HG02885 (cell line): ENCODE measurements at regions not wholly inside any gene's neighbourhood (a gene's known extent, or its start where the extent isn't known, plus 50 kb on each side); places are given as distances from the start of the nearest gene placed in this dataset.

Experiments used
- ATAC-seq: cut with Tn5 transposase; IDR thresholded peaks from one replicate; pipeline ENCODE4 v1.9.1; 2021; ENCODE audit warnings: mild to moderate bottlenecking; ENCODE audit not compliant: unreplicated experiment, poor library complexity

DNA sequence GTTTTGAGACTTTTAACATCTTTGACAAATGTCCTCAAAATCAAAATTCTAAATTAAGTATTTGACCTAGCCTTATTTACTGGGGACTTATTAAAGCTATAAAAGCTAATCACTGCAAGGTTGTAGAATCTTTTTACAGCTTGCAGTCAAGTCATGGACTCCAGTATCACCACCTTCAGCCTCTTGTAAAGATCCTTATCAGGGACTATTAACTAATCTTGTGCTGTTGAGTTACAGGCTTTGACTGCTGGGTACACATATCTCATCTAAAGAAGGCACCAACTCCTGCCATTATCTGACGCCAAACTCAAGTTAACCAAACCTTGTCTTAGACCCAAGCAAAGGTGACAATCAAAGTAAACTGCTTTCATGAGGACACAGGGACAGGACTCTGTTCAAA is 621.0 kb upstream of the IGFBP3 start:
- no peak for ATAC-seq

DNA sequence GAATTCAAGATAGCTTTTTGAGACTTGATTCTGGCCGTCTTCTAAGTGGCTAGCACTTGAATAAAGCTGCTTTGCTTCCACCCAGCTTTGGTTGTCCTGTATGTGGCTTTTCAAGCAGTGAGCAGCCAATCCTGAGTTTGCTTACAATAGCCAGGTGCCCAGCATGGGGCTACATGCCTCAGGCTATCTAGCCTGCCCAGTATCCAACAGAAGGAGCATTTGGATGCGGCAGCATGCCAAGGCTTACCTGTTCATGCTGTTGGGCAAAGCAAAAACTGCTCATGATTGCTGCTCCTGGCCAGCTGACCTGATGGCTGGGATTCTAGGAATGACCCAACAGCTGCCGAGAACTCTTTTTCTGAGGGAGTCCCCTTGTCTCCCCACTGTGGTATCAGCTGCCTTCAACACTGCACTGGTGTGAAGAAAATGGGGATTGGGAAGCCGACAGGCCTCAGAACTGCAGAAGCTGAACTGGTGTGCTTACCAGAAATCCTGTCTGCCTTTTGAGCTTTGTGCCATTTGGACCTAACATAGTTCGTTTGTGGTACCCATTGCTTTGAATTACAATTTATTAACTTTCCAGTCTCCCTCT is 618.9 kb upstream of the IGFBP3 start:
- no peak for ATAC-seq

DNA sequence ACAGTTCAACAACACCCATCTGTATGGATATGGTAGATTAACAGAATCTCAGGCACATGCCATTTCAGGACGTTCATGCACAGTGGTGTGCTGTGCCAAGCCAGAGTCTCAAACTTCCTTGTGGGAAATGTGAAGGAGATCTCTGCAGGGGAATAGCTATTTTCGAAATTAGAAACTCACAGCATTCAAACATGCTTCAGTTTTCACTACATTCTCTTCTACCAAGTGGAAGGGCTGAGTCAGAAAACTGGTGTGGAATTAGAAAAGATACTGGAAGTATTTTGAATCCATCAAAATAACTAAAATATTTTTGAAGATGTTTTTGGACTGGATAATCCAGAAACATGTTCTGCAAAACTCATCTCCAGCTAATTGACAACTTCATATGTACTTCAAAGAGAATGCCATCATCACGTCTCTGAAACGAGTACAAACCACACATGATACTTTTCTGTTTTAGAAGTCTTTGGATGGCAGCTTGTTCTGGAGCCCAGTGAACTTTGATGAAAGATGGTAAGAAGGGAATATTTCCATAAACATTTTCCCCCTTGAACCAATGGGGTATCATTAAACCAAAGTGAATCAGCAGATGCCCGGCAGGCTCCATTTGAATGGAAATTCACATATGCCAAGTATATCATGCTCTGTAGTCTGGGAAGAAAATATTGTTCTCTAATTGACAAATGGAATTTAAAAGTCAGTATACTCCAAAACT is 616.3 kb upstream of the IGFBP3 start:
- ATAC-seq: no peak

DNA sequence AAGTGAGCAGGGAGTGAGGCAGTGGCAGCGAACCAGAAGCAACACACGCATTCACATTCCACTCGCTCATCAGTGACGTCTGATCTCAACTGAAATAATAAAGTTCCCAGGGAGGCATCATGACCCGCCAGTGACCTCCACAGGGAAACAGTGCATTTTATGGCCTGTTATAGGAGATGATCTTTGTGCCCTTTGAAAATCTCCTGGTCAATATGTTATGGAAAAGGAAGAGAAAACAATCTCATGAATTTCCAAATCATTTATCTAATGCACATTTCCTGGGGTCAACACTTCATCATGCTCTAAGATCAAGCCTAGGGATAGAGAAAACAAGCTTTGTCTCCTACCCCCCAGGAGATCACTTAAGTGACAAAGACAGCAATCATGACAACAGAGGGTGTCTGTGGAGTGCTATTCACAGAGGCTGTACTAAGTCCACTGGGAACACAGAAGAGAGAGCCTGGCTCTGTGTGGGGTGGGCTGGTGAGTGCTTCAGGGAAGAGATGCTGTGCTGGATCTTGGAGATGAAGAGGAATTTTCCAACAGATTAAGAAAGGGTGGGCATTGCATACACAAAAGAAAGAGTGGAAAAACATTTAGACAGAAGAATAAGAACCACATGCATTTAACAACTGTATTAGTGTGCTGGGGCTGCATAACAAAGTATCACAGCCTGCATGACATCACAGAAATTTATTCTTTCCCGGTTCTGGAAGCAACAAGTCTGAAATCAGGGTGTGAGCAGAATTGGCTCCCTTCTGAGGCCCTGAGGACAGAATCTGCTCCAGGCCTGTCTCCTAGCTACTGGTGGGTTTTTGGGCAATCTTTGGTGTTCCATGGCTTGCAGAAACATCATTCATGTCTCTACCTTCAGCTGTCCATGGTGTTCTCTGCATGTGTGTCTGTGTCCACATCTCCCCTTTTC is 613.9 kb upstream of the IGFBP3 start:
- ATAC-seq: no peak

DNA sequence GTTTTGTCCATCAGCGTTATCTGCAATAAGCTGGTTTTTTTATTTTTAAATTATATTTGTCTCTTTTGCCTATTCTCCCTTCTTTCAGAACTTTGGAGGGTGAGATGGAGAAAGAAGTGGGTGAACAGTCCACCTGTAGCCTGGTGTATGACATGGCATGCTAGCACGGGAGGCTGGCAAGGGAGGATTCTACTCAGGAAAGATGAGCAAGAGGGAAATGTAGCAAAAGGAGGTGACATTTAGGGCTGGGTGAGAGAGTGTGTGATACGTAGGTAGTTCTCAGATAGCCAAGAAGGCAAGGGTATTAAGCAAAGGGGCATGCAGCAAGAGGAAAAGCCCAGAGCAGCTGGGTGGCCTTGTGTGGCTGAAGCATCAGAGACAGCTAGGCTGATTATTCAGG is 612.9 kb upstream of the IGFBP3 start:
- no peak for ATAC-seq

DNA sequence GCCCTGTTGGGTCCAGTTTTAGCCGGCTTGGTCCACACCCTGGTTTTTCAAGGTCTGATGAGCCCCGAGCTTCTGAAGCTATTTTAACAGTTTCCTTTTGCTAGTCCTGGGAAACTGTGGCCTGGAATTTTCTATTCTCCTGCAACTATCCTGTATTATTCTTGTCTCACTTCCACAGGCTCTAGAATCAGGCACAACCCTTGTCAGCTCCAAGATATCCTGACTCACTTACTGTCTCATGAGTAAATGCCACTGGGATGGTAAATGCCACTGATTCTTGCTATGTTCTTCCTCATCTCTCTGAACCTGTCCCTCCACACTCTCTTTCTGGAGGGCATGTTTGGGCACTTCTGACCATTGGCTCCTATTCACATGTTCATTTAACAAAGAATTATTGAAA is 611.5 kb upstream of the IGFBP3 start:
- ATAC-seq: no peak

DNA sequence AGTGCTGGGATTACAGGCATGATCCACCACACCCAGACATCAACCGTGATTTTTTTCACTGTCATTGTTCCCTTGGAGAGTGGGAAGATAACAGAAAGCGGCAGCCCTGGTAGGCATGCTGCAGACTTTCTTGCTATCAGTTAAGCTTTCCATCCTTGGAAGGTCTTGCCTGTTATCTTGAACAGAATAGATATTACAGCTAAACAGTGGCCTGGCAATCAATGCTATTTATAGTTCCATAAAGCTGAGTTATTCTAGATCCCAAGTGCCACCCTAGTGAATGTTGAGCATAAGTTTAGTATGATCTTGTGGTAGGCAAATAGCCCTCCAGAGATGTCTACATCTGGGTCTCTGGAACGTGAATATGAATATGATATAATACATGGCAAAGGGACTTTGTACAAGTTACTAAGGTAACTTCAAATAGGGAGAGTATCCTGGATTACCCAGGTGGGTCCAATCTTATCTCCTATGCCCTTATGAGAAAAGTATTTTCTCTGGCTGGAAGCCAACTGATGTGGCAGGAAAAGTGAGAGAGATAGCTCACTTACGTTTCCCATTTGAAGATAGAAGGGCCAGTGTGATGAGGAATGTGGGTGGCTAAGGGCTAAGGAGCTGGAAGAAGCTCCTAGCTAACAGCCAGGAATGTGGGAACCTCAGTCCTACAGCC is 609.1 kb upstream of the IGFBP3 start:
- ATAC-seq: no peak

DNA sequence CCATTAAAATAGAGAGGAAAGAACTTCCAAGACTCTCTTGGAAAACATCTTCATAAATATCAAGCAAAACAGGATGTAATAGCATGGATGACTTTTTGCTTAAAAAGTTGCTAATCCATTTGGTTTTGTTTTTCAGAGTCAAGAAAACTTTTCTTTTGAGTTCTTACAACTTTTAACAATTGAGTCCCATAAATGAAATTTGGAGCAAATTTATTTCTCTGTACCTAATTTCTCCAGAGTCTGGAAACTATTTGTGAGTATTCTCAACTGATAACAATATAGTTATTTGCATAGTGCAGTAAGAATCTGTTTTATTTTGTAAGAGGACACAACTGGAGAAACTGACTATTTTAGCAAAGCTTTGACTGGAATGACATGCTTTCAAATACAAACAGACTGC is 606.3 kb upstream of the IGFBP3 start:
- no peak for ATAC-seq

DNA sequence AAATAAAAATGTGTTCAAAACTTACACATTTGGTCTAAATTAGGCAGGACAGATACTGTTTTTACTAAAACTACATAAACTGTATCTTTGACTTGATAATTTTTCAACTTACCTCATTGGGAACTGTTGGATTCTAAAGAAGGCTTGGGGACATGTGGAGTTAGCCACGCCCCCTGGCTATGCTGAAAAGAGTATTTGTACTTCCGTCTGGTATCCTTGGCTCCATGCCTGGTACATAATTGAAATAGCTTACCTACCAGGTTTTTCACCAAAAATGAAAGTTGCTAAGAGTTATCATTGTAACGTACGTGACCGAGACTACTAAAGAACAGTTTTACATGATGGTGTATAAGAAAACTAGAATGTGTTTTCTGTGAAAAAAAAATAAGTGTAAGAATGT is 604.8 kb upstream of the IGFBP3 start:
- ATAC-seq: no peak

DNA sequence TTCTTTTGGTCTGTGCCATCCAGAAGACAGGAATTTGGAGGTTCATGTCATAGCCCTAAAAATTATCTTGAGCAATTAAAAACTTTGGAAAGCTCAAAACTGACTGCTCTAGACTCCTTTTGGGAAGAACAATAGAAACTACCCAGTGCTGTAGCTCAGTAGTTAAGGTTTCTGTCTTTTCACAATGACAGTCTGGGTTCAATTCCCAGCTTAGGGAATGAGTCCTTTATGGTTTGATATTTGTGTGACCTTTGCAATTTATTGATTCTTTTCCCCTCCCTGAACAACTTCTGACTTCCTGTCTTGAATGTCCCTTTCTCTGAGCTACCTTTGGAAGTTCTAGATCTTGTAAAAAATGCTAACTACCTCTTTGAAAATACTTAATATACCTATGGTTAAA is 603.3 kb upstream of the IGFBP3 start:
- ATAC-seq: no peak

DNA sequence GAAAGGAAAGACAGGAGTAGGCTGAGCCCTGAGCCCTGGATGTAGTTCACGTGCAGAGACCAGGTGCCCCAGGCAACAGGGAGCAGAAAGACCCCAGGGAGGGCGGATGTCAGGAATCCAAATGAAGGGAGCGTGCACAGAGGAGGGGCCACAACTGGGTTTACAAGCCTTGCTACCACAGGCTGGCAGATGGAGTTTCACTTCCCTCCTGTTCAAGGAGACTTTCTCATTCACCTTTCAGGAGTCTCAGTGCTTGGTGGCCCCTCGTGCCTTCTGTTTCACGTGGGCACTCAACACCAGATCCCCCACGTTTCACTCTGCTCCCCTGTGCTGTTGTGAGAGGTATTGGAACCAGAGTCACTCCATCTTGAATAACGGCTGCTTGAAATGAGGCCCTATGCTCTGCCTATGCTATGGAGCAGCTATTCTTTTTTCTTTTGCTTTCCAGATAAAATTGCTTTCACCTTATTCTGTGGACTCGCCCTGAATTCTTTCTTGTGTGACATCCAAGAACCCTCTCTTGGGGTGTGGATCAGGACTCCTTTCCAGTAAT is 601.4 kb upstream of the IGFBP3 start:
- no peak for ATAC-seq

DNA sequence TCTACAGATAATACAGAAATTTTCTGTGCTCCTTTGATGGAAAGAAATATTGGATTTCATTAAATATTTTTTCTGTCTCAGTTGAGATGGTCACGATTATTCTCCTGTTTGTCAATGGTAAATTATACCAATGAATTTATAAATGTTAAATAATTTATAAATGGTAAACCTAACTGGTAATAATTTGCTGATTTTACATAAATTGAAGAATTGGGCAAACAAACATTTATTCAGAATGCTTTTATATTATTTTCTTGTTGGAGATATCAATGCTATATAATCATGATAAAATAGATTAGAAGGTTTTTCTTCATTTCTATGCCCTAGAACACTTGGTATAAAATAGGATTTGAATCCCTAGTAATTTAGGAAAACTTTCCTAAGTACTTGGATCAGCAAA is 597.6 kb upstream of the IGFBP3 start:
- ATAC-seq: no peak

DNA sequence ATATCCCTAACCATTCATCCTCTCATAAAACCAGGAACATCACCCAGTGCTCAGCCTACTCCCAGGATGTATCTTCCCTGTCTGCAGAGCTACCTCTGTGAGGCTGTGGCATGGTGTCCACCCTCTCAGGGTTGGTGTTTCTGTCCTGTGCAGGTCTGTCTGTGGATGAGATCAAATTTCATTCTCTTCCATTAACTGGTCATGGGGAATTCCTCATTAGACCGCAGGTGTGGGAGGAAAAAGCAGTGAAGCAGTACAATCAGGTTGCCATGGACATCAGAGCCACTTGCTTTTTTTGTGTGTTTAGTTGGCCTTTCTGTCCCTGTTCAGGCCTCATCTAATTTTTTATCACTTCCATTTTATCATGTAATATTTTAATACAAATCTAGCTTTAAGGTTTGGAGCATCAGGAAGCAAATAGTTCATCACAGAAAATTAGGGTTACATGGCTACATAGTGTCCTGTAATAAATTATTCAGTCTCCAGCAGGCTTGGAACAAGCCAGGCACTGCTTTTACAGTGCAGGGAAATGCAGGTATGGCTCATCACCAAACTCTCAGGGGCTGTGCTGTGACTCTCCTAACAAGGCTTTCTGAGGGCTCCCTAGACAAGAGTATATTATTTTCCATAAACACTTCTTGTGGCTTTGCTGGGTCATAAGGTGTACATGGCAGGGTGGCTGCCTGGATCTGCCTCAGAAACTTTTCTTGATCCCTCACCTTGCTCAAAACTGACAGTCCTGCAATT is 594.9 kb upstream of the IGFBP3 start:
- ATAC-seq: no peak

DNA sequence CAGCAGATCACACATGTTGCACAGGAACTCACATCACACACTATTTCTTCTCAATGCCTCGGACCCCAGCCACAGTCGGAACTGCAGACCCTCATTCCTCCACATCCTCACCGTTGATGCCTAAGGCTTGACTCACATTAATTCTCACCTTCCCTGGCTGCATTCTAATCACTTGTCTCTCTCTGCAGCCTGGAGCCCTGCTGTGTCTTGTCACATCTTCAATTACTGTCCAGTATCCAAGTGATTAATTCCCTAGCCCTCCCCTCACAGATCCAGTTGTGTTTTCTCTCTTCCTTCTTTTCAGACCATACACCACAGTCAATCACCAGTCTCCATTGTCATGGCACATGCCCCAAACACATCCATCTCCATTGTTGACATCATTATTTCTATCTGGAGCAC is 592.4 kb upstream of the IGFBP3 start:
- no peak for ATAC-seq

DNA sequence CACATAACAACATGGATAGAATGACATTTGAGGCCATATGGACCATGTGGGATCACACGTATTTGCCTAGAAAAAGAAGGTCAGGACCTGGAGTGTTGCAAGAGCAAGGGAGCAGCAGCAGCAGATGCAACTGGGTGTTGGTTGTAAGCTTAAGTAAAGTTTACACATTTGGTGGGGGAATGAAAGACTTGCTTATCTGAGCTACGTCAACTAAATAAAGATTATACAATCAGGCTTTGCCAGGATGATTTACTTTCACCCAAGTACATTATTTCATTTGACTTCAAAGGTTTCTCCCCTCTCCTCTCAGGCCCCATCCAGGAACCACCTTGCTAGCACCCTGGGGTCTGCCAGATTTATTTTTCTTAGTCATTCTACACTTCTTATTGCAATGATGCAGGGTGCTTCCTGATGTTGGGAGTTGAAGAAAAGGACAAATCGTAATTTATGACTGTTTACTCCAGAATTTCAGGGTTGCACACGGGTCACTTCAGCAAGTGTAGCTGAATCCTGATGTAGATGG is 591.9 kb upstream of the IGFBP3 start:
- ATAC-seq: no peak

DNA sequence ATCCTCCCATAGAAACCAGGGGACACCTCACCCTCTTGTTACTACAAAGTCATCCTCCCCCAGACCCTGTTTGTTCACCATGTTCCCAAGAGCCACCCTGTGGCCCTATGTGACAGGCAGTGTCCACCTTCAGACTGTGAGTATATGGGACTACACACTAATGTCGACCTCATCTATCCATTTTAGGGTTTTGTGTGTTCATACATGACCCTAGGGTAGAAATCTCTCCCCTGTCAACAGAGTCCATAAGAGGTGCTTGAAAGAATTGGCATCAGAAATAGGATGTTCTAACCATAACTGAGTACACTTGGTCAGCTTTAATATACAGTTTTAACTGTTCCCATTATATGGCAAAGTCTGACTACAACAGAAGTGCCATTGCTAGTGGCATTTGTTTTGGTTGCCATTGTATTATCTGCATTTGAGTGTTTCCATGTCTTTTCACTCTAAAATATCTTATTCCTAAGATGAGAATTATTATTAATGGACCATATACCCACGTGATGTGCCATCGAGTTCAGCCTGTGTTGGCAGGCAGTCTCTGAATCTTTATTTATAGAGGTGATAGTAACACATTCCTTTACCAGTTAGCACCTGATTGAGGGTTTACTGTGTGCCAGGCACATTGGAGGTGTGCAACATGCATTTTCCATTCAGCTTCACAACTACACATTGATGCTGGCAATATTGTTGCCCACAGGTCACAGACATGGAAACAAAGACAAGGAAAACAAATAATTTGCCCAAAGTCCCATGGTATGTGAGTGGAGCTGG is 590.6 kb upstream of the IGFBP3 start:
- no peak for ATAC-seq

DNA sequence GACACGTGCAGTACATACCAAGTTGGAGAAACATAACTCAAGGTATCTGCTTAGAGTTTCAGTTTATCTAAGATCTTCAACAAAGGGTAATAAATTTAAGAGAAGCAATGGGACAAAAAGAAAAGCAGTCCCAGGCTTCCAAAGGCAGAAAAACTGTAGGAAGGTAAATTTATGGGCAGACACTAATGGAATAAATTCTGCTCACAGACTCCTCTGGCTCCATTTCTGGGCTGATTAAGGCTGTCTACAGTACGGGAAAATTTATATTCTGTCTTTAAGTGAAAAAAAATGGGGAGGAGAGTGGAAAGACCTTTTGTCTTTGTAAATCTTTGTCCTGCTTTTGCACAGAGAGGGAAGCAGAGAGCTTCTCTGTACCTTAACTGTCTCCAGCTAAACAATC is 587.5 kb upstream of the IGFBP3 start:
- ATAC-seq: no peak

DNA sequence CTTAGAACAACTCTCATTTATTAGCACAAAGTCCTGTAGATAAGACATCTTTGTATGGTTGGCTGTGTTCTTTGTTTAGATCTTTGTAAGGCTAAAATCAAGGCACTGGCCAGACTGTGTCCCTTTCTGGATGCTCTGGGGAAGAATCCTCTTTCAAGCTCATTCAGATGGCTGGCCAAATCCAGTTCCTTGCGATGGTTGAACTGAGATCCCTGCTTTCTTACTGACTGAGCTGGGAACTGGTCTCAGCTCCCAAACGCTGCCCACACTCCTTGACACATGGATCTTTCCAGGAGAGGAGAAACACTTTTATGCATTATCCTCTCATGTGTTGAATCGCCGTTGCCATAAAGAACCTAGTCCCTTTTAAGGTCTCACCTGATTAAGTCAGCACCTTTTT is 586.5 kb upstream of the IGFBP3 start:
- no peak for ATAC-seq

DNA sequence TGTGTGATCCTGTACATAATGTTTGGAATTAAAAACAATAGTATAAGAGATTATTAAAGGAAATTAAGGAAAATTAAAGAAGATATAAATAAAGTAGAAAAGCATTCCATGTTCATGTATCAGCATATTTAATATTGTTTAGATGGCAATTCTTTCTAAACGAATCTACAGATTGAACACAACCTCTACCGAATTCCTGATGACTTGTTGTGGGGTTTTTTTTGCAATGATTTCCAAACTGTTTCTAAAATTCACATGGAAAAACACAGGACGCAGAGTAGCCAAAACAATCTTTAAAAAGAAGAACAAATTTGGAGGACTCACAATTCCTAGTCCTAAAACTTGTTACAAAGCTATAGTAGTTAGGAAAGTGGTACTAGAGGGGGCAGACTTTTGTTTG is 573.4 kb upstream of the IGFBP3 start:
- no peak for ATAC-seq
